HG03095 (cell line): ENCODE measurements at regions not wholly inside any gene's neighbourhood (a gene's known extent, or its start where the extent isn't known, plus 50 kb on each side); places are given as distances from the start of the nearest gene placed in this dataset.

Experiments used
- ATAC-seq: cut with Tn5 transposase; IDR thresholded peaks from one replicate; pipeline ENCODE4 v1.9.1; 2021; ENCODE audit warnings: moderate library complexity; ENCODE audit not compliant: unreplicated experiment

DNA sequence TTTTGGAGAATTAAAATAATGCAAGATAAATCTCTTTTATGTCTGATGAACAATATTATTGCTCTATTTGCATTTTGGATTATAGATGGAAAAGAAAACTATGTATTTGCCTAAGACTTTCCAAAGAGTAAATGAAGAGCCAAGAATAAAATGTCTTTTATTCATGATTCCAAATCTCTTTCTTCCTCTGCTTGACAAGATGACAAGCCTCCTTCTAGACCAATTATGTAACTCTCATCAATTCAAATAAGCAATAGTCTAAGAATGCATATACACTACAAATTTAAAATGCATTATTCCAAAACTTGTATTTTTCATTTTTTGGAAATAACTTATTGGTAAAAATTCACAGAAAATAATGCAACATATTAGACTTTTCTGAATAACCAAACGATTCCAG, 377.3 kb downstream of the GASK1B start:
- no peak for ATAC-seq

DNA sequence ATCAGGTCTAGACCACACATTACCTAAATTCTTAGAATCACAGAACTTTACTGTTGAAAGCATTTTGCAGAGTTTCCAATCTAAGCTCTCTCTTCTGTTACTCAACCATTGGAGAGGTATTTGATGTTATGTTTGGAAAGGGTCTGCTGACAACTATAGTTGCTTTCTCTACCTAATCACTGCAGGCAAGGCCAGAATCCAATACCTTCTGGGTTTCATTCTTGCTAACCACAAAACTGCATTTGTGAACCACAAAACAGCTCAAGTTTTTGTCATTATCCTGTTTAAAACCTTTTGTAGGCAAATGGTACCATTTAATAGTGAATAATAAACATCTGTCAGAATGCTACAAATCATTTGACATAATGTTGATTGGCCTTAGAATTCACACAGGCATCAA, 380.1 kb downstream of the GASK1B start:
- no peak for ATAC-seq

DNA sequence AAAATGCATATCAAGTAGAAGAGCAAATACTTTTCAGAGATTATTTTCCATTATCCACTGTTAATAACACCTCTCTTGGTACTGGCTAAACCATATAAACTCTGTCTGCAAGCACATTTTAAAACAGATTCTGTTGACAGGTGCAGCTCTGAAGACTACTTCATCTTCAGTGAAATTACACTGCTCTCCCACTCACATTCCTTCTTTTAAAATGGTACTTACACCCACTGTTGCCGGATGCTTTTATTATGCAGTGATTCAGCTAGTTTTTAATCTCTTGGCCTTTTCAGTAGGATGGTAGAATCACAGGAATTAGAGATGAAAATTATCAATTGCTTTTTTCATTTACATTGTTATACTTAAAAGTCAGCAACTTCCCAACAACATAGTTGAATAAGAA, 381.6 kb downstream of the GASK1B start:
- no peak for ATAC-seq

DNA sequence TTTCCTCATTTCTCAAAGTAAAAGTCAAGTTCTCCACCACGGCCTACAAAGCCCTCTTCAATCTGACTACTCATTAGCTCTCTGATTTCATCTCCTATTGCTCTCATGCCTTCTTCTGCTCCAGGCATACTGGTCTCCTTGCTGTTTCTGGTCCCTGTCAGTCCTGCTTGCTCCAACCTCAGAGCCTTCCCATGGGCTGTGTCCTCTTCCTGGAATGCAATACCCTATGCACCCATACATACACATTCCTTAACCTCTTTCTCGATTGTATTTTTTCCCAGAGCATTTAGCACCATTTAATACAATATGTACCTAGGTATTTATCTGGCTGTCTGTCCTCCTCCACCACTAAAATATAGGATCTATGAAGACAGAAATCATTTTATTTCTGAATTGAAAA, 385.2 kb downstream of the GASK1B start:
- ATAC-seq = no peak

DNA sequence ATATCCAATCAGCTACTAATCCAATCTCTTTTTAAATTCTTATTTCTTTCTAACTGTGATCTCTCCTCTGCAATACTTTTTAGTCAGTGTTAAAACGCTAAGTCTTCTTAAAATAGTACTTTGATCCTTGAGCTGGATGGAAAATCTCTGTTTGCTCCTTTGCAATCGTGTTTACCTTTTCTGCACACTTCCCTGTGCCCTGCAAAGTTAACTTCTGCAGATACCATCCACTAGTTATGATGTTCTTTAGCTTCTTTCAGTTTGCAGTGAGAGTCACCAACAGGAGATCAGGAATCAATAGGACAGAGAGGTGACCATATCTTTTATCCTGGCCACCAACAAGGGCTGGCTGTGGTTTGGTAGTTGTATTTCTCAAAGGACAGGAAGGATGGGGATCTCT, 391.5 kb downstream of the GASK1B start:
- no peak for ATAC-seq

DNA sequence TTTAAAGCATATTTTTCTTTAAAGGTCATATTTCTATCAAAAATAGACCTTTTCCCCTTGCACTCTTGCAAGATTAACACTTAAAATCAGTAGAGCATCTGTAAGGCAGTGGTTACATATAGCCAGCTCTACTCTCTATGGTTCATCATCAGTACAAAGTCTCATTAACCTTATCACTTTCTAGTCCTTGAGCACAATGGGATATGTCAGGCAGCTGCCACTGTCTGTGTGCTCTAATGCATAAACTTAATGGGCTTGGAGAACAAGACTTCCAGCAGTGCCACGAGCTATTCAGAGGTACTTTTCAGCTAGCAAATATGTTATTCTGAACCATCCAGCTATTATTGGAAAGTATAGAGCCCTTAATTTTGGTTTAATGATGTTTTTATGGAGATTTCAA, 393.7 kb downstream of the GASK1B start:
- no peak for ATAC-seq

DNA sequence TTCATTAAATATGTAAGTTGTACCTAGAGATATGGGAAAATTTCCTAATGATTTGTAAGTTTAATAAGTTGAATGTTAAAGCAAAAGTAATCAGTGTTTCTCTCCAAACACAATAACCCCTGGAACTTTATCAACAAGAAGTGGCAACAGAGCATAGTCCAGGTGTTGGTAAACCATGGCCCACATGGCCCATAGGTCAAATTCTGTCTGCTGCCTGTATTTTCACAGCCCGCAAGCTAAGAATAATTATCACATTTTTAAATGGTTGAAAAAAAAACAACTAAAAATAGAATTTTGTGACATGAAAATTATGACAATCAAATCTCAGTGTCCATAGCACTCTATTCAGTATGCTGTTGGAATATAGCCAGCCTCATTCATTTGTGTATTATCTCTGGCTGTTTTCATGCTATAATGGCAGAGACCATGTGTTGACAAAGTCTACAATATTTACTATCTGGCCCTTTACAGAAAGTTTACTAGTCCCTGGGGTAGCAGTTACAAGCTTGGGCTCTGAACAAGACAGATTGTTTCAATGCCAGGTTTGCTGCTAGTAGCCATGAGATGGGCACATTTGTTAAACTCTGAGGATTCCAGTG, 395.8 kb downstream of the GASK1B start:
- ATAC-seq = no peak

DNA sequence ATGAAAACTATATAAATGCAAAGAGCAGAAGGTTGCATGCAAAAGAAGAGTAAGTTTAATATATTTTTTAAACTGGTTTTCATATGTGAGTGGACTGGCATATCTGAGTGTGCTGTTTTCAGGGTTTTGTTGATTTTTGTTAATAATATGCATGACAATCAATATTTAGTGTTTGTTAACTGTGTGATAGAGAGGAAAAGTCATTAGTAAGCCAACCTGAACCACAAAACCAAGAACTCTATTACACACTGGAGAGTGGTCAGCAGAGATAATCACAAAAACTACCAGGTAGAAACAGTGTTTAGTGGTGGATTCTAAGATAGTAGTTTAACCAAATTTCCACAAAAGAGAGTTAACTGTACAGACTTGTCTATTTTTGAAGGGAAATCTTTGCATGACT, 396.9 kb downstream of the GASK1B start:
- no peak for ATAC-seq

DNA sequence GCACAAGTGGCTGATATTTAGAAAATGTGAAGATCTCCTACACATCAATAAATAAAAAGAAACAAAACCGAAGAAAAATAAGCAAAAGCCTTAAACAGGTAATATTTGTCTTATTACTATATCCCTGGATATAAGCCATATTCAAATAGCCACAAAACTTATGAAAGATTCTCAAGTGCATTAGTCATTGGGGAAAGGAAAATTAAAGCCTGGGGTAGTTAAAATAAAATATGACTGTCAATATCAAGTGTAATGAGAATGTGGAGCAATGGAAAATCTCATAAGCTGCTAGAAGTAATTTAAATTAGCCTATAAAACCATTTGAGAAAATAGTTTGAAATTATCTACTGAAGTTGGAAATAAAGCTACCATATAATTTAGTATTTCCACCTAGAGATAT, 399.9 kb downstream of the GASK1B start:
- no peak for ATAC-seq

DNA sequence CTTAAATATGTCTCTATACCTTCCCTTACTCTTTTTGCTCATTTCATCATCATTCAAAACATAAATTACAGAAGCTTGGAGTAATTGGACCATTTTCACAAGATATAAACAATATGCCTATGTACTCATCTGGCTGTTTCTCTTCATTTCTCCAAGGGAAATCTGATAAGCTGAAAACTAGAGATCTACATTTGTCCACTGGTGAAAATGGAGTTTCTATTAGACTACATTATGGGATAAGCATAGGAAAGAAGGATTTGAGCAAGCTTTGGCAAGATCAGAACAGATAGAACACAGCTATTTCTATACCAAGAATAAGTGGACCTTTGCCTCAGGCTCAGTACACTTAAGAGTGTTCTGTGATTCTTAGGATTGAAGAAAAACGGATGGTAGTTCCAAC, 404.4 kb downstream of the GASK1B start:
- no peak for ATAC-seq

DNA sequence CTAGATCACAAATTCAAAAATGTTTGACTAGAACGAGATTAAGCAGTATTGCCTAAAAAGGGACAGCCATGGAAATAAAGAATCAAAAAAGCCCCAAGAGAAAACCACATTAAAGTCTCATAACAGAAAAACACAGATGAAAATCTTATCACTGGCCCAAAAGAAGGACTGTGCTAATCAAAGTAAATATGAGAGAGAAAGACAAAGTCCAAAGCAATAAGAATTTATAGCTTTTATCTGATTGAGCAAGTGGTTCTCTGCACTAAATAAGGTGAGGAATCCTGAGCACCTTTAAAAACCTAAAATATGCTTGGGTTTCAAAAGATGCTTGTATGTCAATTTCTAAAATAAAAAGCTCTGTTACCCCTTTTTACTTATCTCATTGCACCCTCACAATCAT, 409.3 kb downstream of the GASK1B start:
- ATAC-seq = no peak

DNA sequence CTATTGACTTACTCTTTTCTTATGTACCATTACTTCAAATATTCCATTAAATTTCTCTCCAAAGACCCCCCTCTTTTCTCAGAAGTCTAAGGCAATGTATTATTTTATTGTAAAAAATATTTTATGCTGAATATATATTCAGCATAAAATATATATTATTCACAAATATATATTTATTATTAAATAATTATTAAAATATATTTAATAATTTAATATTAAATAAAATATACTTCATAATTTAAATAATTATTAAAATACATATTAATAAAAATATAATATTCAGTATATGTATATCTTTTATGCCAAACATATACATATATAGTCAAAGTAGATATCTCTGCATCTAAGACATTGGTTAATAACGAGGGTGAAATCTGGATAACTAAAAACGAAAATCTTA, 418.4 kb downstream of the GASK1B start:
- ATAC-seq = no peak

DNA sequence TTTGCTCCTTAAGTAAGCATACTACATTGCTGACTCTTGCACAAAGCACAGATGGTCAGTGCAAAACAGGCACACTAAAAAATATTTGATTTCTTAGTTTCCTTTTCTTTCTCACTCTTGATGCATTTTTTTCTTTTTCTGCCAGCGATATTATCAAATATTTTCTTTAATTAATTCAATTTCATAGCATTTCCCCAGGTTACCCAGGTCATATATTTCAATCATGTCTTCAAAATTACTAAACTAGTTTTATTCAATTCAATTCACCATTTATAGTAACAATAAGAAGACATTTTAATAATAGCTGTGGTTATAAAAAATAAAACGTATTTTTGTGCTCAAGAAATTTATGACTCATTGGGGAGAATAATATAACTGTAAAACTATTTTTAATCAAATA, 421.2 kb downstream of the GASK1B start:
- no peak for ATAC-seq

DNA sequence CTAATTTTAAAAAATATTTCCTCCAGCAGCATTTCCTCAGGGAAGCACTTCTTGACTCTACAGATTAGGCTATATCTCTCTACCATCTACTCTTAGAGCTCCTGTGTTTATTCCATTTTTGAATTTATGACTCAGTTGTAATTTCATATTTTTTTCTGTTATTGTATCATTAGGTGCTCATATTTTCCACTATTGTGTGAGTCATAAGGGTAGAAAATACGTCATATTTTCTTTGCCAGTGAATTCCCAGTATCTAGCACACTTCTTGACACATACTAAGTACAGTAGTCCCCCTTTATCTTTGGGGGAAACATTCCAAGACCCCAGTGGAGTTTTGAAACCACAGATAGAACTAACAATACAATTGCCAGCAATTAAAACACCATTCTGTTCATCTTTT, 431.2 kb downstream of the GASK1B start:
- ATAC-seq = no peak

DNA sequence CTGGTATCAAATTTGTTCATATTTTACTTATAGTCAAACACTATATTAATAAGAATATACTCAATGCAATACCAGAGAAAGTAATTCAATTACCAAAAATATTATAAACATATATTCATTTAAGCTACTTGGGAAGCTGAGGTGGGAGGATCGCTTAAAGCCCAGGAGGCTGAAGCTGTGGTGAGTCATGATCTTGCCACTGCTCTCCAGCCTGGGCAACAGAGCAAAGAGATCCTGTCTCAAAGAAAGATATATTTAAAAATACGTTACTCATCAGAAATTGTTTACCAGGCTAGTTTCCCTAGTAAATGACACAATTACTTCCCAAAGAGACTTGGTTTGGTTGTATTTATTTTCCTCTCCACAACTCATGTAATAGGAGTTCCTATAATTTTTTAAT, 433.6 kb downstream of the GASK1B start:
- no peak for ATAC-seq

DNA sequence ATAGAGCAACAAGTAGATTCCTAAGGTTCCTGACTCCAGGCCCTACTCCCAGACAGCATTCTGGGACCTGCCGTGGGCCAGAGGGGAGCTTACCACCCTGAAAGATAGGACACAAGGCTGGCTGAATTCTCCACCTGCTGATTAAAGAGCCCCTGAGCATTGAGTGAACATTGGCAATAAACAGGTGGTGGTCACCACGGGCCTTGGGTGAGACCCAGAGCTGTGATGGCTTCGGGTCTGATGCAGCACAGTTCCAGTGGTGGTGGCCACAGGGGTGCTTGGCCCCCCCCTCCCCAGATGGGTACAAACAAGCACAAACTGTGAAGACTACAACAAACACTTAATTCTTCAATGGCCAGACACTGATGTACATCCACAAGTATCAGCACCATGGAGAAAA, 444.6 kb downstream of the GASK1B start:
- no peak for ATAC-seq

DNA sequence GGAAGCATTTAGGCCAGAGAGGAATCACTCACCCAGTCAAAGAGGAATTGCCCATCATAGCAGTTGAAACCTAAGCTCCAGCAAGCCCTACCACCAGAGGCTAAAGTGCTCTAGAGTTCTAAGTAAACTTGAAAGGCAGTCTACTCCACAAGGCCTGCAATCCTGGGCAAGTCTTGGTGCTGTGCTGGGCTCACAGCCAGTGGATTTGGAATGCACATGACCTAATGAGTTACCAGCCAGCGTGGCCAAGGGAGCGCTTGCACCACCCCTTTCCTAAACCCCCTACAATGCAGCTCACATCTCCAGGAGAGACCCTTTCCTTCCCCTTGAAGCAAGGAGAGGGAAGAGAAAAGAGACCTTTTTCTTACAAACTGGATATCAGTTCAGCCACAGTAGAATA, 445.7 kb downstream of the GASK1B start:
- ATAC-seq = no peak

DNA sequence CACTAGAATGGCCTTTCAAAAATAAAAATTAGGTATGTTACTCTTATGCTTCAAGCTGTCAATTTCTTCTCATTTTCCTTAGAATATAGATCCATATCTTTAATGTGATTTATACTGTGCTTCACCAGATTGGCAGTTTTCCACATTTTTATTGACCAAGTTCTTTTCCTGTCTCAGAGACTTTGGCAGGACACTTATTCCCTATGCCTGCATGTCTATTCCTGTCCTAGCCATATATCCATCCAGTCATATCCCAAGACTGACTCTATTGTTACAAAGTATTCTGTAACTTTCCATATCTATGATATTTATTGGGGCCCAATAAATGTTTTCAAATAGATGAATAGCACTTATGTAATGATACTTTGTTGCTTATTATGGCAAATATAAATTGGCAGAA, 450.7 kb downstream of the GASK1B start:
- ATAC-seq = no peak

DNA sequence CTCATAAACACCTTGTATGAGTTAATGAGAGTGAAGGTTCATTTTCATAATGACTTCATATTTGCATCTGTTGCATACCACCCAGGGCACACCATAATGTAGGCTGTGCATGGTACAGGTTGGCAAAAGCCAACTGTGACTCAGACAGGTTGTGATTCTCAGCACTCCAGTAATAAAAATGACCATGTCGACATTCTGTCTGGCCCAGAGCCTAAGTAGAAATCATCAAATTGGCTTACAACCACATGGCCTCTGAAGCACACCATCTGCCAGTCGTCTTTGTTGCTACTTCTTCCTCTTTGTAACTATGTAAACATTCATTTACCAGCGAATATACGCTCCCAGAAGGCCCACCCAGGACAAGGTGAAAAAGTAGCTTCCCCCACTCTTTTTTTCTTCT, 459.5 kb downstream of the GASK1B start:
- no peak for ATAC-seq

DNA sequence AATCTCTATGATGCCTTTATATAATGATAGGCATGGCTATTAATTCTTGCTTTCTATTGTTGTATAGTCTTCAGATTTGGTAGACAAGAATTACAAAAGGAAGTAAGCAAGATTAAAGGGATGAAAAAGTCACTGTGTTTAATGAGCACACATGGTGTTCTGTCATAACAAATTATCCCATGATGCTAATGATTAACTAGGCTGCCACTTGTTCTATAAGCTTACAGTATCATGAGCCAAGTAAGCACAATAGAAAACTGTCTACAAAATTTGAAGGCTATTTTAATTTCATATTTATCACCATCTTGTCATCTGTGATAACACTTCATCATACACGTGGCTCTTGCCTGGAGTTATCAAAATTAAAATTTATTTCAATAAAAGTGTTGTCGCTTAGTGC, 466.7 kb downstream of the GASK1B start:
- ATAC-seq = no peak

DNA sequence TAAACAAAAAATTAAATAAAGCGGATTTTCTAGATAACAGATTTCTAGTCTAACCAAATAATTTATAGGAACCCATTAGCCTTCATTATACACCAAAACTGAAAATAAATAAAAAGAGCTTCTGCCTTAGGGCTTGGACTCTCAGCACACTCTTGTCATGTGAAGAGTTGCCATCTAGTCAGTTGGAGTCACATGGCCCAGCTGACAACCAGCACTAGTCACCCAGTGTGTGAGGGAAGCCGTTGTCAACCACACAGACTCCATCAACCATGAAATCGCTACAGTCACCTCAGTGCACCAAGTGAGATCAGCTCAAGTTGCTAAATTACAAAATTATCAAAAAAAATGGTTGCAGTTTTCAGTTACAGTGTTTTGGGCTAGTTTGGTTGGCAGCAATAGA, 470.0 kb downstream of the GASK1B start:
- no peak for ATAC-seq

DNA sequence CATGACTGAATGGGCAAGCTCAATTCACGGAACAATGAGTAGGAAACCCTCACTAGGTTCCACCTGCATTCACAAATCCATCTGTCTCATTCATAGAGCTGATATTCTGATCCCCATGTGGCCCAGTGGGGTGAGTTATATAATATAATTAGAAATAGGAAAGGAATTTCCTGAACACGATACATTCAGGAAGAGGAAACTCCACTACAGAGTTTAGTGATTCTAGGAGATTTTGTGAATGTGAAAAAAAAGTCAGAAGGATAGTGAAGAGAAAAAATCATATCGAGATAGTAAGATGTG, 471.2 kb downstream of the GASK1B start:
- no peak for ATAC-seq

DNA sequence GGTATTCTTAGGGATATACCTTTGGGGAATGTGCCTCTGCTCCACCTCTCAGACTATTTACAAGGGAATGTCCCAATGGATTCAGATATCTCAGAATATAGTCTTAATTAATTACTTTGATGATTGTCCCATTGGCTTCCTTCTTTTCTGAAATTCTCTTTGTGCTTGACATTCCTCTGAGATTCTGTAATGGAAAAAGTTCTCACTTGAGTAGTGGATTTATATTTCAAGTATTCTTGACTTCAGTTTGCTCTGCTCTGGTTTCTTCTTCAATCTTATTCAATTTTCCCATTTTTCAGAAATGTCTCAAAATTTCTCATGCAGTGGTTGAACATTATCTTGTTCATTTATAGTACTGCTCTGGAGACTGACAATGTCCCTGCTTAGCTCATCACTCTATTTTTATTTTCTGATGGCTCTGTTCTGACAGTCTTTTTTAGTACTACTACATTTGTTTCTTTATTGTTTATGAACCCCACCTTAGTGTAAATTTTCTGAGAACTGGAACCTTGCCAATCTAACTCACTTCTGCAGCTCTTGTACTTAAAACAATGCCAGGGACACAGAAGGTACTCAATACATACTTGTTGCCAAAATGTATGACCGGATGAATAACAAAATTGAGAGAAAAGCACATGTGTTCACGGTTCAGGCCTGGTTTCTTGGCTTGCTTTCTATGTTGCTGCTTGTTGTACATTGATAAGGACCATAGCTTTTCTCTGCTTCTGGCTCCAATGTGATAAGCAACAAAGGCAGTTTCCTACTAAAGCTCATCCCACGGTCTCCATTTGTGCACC, 471.7 kb downstream of the GASK1B start:
- no peak for ATAC-seq
